ENCODE measurements at regions not wholly inside any gene's neighbourhood (a gene's known extent, or its start where the extent isn't known, plus 50 kb on each side); places are given as distances from the start of the nearest gene placed in this dataset.

DNA sequence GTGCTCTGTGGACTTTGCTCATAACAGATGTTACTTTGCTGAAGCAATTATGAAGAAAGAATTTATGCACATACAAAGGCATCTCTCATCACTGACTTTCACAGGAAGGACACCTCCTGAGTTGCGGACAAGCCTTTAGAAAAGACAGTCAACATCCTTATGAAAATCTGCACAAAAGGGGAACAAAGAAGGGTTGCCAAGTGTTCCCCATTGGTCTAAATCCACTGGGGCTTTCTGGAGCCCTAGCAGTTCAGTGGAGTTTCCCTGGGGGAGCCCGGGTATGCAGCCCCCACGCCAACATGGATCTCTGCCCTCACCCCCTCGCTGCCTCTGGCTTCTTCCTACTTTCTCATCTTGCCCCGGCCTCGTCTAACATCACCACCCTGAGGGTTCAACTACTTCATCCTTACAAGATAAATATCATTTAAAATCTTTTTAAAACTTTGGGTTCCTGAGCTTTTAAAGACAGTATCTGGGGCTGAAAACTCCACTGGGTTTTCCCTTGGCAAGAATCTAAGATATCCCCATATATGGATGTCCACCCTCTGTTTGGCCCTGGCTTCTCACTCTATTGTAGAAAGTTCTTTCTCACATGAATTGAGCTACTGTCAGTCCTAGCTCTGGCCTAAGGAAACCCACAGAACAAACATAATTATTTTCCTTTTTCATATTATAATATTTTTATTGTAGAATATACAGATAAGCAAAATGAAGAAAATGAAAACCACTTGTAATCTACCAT is 207.9 kb upstream of the RGMA start:
- DNase-seq = no peak

DNA sequence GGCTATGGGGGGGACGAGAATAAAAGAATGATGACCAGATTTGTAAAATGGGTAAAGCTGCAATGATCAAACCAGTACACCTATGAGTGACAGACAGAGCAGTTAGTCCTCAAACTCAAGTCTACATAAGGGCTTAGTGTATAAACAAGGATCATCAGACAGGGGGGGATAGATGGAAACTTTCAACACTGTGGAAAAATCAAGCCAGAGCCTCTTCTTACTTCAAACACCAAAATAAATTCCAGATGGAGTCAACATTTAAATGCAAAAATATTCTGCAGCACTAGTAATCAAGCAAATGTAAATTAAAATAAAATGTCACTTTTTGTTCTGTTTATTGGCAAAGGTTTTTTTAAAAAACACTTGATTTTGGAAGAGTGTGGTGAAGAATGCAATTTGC is 205.9 kb upstream of the RGMA start:
- DNase-seq = no peak

DNA sequence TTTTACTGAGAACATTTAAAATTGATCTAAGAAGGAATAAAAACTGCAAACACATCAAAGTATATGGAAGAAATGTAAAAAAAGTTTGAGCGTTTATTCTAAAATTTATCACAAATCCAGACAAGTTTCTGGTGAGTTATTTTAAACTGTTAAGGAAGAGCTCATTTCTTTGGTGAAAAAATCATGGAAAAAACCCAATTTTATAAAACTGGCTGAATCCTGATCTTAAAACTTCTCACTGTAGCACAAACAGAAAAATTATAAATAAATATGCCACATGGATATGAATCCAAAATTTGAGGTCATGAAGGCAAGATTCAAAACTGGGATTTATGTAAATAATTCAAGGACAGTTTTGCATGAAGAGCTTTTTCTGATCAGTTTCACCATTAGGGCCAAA is 205.1 kb upstream of the RGMA start:
- no peak for DNase-seq

DNA sequence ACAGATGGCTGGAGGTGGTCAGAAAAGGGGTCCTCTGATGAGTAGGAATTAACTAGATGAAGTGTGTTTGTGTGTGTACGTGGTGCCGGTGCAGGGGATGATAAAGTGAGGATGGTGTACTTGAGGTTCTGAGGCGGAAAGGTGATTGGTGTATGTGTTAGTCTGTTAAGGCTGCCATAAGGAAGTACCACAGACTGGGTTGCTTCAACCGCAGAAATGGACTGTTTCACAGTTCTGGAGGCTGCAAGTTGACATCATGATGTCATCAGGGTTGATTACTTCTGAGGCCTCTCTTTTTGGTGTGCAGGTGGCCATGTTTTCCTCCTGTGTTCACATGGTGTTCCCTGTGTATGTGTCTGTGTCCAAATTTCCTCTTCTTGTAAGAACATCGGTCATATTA is 202.4 kb upstream of the RGMA start:
- DNase-seq = no peak

DNA sequence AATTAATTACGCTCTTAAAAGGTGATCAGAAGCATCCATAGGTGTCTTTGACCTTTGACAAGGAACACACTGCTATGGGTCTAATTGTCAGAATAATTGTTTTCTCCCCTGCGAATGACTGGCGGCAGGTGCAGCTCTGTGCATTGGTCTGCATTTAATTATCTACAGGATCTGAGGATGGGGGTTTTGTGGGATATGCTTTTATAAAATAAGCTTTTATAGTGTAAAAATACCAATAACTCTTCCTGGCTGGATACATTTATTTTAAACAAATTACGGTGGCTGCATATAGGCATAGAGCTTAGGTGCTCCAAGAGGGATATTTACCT is 201.6 kb upstream of the RGMA start:
- no peak for DNase-seq

DNA sequence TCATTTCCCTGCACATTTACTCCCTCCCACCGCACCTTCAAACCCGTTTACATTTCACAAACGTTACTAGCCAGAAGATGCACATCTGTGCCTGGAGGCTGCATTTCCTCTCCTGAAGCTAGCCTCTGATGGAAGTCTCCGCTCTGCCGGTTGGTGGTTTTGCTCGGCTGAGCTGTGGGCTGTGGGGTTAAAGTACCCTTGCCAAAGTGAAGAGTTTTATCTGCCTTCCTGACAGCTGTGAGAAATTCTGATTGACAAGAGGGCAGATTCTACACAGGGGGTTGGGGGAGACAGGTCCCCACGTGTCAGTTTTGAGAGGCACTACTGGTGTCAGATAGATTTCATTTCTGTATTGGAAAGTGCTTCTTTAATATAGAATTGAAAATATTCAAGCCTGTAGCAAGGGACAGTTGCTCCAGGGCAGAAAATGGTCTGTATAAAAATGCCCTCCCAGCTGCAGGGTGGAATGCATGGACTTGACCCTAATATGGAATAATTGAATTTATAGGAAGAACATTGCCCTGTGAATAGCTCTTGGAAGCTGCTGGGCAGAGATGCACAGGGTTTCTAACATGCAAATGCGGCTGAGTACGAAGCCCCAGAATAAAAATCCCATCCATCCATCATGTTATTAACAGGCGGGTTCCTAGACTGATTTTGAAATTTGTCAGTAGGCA is 201.1 kb upstream of the RGMA start:
- no peak for DNase-seq

DNA sequence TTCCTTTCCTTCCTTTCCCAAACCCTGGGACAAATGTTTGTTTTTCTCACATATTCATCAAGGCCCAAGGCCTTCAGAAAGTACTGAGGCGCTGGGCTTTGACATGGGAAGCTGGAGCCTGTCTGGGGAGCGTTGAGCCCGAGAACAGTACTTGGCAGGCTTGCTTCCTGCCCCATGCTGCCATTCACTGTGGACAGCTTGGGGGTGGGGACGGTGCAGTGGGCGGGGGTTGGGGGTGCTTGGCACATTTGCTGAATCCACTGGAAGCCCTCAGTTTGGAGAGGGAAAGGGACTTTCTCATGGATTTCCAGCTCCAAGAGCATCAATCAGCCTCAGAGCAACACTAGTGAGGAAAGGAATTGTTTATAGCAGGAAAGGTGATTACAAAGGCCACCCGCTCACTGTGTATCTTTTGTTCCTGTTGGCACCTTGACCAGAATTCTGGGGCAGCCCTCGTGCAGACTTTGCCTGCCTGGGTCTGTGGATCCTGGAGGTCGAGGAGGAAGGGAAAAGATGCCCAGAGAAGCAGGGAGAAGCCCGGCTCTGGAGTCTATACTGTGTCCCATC is 199.8 kb upstream of the RGMA start:
- DNase-seq = no peak

DNA sequence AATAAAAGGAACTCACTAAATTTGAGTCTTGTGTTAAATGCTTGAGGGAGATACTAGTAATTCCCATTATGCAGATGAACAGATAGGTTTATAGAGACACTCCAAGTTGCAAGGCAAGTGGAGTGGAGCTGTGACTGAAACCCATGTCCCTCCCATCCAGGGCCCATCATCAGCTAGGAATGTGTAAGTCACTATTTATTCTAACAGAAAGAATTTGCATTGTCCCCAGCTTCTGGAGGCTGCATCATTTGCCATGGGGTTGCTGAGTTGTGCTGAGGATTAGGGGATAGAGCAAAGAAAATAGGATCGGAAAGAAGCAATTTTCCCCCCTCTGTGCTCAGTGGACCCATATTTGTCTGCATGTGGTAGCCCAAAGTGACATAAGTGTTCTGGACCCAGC is 197.4 kb upstream of the RGMA start:
- no peak for DNase-seq

DNA sequence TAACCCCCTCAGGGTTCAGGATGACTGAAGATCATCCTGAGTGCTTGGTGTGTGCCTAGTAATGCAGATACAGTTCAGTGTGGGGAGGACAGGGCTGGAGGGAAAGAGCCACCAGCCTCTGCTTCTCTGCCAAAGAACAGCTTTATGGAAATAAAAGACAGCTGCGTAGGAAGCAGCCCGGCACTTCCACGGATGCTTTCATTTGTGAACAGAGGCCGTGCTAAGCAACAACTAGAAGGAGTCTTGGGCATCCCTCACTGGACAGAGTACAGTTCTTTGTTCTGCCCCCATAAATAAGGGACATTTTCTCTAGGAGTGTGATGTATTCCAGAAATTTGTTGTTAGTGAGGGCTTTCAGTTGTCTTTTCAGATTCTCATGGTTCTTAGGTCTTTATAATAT is 194.8 kb upstream of the RGMA start:
- DNase-seq = no peak

DNA sequence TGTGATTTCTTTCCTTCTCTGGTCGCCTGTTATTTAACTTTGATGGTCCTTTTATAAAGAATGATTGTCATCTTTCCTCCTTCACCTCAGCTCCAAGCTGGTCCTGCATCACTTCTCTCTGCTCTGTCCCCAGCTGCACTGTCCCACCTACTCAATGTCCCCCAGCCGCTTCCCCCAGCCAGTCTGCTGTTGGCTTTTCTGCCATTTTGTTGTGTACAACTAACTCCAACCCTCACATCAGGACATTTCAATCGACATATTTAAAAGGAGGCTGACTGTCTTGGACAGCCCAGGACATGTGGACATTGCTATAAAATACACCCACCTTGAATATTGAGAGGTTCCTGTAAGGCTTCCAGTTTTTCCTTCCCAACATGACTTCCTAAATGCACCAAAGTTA is 193.8 kb upstream of the RGMA start:
- DNase-seq = no peak

DNA sequence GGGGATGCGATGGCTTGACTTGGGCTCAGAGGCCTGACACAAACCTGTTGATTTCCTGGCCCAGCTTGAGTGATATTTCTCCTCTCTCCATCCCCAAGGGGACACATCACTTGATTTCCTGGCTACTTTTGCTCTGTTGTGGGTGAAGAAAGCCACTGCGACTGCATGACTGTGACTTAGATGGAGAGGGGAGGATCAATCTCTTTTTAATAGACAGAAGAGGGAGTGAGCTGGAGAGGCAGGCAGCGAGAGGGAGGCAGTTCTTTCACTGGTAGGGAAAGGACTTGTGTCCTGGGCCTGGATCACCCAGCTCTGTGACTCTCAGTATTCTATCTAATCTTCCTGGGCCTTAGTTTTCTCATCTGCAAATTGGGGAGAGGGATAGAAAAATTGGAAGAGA is 189.8 kb upstream of the RGMA start:
- no peak for DNase-seq

DNA sequence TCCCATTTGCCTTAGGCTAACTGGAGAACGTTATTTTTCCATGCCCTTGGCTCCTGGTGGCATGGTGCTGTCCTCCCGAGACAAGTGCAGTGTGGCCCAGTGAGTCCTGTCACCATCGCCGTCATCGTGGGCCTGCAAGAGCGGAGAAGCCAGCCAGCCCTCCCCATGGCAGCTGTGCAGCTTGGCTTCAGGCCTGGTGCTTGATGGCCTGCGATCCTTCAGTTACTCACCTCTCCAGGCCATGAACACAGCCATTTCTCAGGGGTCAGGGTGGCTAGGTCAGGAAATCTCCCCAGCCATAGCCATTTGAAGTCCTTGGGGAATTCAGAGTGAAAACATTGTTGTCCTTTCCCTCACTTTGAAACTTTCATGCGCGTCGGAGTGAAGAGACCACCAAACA is 189.0 kb upstream of the RGMA start:
- DNase-seq = no peak

DNA sequence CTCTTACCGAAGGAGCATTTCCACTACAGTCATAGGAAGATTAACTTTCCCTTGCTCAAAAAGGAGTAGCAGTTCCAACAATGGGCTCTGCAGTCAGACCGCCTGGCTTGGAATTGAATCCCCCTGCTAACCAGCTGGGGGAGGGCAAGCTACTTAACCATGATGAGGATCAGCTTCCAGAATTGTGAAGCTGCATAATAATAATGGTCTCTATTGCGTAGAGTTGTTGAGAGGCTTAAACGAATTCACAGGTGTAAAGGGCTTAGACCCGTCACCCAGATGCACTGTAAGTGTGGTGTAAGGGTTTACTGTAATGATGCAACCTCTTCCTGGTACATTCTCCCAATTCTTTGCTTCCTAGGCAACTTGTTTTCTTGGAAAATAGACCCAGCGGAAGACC is 185.2 kb upstream of the RGMA start:
- no peak for DNase-seq

DNA sequence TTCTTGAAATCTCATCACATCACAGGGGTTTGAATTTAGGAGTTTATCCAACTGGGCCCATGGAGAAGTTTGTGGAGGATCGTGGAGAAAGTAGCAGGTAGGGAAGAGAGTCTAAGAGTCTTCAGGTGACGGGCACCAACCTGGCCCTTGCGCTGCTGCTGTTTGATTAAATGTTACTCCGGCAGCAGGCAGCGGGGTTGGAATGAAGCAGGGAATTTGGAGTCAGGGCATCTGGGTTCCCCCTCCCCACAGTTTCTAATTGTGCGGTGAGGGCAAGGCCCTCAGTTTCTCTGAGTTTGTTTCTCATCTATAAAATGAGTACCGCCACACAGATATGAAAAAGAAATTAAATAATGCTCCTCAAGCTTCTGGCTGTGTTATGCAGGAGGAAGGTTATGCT is 182.9 kb upstream of the RGMA start:
- no peak for DNase-seq

DNA sequence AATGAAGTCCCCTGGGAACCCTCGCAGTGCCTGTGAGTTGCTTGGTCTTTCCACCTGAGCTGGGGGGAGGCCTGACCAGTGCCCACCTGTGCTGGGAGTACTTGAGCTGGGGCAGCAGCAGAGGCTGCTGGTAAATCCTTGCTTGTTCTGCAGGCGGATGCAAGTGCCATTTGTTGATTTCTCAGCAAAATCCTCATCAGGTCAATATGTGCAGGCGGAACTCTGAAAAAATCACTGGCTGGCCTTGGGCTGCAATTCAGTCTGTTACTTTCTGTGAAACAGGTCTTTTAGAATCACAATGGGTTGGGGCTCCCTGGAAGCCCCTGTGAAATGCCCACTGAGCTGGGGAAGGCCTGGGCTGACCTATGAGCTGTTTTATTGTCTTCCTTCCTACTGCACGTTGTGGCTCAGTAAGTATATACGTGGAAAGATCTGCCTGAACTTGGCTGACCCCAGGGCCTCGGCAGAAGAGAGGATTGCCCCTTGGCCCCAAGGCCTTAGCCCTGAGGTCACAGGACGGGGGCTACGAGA is 182.0 kb upstream of the RGMA start:
- DNase-seq = no peak

DNA sequence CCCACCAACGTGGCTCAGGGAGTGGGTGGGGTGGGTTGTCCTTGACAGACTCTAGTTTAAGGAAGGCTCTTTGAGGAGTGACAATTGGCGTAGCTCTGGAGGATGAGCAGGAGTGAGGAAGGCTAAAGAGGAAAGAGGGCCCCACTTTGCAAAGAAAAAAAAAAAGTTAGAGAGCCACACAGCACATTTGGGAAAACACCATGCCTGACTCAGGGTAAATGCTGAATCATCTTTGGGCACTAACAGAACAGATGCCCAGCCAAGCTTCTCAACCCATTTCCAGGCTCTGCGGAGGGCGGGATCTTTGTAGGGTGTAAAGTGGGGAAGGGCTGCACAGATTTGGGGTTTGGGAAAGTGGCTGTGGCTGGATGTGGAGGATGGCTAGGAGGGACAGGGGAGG is 179.1 kb upstream of the RGMA start:
- DNase-seq = no peak

DNA sequence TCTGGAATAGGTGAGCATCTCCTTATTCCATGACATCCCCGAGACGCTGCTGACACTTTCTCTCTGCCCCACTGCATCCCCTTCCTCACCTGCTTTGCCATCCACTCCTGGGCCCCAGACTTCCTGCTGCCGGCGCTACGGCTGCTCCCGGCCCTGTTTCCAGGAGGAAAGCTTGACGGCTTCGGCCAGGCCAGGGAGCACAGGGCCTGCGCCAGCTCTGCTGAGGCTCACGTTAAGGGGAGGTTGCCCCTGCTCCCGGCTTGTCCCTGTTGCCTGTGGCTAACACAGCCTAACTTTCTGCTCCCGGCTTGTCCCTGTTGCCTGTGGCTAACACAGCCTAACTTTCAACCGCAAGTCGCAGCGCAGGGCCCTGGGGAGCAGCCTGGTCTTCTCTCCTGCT is 177.3 kb upstream of the RGMA start:
- DNase-seq = no peak

DNA sequence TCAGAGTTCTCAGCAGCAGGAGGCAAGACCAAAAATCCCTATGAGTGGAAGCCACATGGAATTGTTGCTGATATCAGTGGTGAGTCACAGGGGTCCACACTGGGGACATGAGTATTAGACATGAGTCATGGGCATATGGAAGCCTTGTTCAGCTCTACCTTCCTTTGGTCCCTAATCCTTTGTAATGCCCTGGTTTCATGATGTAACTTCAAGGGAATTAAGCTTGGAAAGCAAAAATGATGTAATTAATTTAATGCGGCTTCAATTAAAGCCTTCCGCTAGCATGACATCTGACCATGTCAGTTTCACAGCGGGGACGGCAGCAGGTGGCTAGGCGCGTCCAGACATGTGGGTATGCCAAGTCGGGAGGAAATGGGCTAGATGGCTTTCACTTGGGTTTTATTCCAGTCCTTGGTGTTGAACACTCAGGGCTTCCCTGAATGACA is 176.1 kb upstream of the RGMA start:
- no peak for DNase-seq

DNA sequence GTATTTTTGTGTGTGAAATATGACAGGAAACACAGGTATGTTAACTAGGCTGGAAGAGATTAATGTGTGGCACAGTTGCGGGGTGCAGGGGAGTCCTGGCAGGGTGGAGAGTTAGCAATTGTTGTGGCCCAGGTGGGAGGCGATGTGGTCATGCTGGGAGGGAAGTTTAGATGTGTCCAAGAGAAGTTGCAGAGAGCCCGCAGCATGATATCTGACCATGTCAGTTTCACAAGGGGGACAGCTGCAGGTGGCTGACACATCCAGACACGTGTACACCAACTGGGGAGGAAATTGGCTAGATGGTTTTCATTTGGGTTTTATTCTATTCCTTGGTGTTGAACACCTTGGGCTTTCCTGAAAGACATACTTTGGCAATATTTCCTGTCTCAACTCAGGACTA is 172.8 kb upstream of the RGMA start:
- DNase-seq = no peak

DNA sequence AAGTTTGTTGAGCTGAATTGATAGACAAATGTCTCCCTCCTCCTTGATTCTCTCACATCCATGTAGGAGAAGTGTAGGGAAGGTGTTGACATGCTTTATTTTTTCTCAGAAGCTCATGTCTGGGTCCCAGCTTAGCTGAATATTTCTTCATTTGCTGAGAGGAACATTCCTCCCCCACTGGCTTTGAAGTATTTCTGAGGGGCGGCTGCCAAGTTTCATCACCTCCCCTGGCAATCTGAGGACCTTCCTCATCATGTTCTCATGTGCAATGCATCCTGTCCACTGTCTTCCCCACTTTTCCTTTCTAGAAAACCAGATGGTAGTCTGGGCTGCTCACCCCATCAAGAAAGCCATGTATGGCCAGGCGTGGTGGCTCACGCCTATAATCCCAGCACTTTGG is 168.9 kb upstream of the RGMA start:
- no peak for DNase-seq

DNA sequence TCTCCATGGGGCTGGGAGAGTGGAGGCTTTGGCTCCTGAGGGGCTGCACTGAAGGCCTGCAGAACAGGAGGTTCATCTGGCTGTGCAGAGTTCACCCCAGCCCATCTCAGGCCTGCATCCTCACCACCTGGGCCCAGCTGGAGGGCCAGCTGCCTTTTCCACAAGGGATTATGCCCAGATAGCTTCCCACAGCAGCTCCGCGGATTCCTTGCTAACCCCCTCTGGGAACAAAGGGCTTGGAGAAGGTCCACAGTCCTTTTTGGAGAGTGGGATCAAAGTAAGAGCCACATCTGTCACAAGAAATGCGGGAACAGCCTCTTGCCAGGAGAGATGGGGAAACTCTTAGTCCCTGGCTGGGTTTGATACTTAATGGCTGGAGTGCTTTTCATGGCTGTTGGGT is 164.7 kb upstream of the RGMA start:
- DNase-seq = no peak

DNA sequence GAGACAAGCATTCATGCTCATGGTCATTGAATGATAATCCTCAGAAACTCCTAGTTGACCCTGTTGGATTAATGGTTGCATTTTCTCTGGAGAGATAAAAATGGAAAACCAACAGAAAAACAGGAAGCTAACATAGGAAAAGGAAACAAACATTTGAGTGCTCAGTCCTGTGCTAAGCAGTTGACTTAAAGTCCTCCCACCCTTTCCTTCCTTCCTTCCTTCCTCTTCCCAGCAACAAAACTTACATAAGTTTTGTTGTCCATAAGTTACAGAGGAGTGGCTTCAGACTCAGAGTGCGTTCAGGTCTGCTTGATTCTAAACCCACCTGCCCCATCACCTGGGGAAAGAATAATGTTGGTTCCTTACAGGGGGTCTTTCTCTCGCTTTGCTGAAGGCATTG is 163.8 kb upstream of the RGMA start:
- DNase-seq = no peak

DNA sequence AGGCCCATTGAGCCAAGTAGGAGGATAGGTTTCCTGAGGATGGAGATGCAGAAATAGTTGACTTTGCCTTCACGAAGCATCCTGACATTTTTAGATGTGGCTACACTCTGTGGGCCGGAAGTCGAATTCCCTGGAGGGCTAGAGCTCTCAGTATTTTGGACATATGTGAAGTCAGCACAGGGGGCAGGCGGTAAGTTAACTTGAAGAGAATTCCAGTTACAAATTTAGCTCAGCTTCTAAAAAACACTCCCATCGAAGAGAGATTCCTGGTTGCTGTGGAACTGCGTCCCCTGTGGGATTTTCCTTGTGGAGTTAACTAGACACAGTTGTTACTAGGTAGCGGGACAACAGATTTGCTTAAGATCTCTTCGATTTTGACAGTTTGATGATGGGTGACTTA is 161.9 kb upstream of the RGMA start:
- DNase-seq = no peak

DNA sequence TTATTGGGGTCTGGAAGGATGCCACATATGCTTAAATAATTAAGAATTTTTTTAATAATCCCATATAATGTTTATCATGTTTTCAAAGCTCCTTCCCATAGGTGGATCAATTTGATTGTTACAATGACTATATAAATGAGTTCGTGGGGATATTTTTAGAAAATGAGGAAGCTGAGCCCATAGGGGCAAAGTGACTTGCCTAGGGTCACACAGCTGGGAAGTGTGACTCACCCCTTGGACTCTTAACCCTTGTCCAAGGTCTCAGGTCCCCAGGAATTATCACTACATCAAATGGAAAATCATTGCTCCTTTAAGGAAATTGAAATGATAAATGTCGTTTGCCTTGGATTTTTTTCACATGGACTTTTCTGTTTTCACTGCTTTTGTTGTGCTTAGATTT is 161.2 kb upstream of the RGMA start:
- no peak for DNase-seq

DNA sequence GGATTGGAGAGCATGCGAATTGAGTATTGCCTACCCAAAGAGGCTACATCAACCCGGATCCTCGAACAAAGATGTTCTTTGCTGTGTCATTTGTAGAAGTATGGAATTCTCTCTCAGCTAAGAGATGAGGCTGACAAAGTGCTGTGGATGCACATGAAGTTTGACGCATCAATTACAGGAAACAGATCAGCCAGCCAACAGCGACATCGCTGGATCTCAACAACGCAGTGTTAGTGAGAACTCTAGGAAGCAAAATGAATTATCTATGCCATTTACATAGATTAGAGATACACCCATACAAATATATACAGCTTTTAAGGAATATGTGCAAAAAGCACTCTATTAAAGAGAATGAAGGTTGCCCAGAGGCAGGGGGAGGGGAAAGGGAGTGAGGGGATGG is 160.6 kb upstream of the RGMA start:
- no peak for DNase-seq

Measured in NCI-H1694 treated with DMSO at 0.1 percent for 48 hours (cell line).